GM06990 (cell line): ENCODE measurements at regions not wholly inside any gene's neighbourhood (a gene's known extent, or its start where the extent isn't known, plus 50 kb on each side); places are given as distances from the start of the nearest gene placed in this dataset.

Experiments used
- DNase-seq: peaks from one replicate; pipeline ENCODE4 v3.0.0-alpha.2; 2011; ENCODE audit not compliant: insufficient read length; ENCODE audit errors: extremely low read depth
- H3K27me3 ChIP-seq: replicated peaks from 2 replicates; pipeline ENCODE4 v1.6.0; 2011; ENCODE audit warnings: low read length; ENCODE audit not compliant: control insufficient read depth, insufficient read depth
- H3K36me3 ChIP-seq: 2 replicates; pipeline ENCODE4 v1.5.1; 2011; ENCODE audit warnings: low read length; ENCODE audit not compliant: control insufficient read depth, insufficient read depth
- H3K4me3 ChIP-seq: replicated peaks from 2 replicates; pipeline ENCODE4 v1.5.1; 2011; ENCODE audit warnings: low read depth, mild to moderate bottlenecking, control low read depth, low read length
- CTCF ChIP-seq: IDR thresholded peaks from 2 replicates; pipeline ENCODE4 v1.5.1; 2011; ENCODE audit warnings: low read length, control low read depth, mild to moderate bottlenecking, inconsistent platforms; ENCODE audit not compliant: insufficient read depth, poor library complexity, severe bottlenecking

GRCh38 chr2:144650907-144651306 lies 131.0 kb upstream of the ZEB2 start:
- no peak for DNase-seq
- H3K4me3 ChIP-seq, result no peak overlapping the region
- no peak for TF ChIP-seq CTCF
- H3K27me3 ChIP-seq, result no peaks in the 10 kb centered on the region
- no peaks in the 10 kb centered on the region for H3K36me3 ChIP-seq

GRCh38 chr2:144648837-144649465 lies 129.0 kb upstream of the ZEB2 start:
- no peak for TF ChIP-seq CTCF
- DNase-seq, result no peak
- Histone ChIP-seq H3K36me3 (no peaks in the 10 kb centered on the region), H3K4me3 (no peak overlapping the region), H3K27me3 (no peaks in the 10 kb centered on the region; the same call in 1 of the 2 replicates)

- H3K4me3 ChIP-seq, result no peak overlapping the region
- H3K36me3 ChIP-seq, result no peaks in the 10 kb centered on the region
- no peaks in the 10 kb centered on the region; the same call in none of the 2 replicates for H3K27me3 ChIP-seq
- no peak for DNase-seq
- TF ChIP-seq CTCF, result no peak
Measured at GRCh38 chr2:144645083-144645778, 125.3 kb upstream of the ZEB2 start.

GRCh38 chr2:144644549-144644948 lies 124.6 kb upstream of the ZEB2 start:
- H3K27me3 ChIP-seq, result no peaks in the 10 kb centered on the region; the same call in none of the 2 replicates
- H3K36me3 ChIP-seq, result no peaks in the 10 kb centered on the region
- DNase-seq, result no peak
- no peak overlapping the region for H3K4me3 ChIP-seq
- no peak for TF ChIP-seq CTCF

GRCh38 chr2:144643537-144644336 lies 123.8 kb upstream of the ZEB2 start:
- Histone ChIP-seq H3K36me3 (no peaks in the 10 kb centered on the region), H3K27me3 (no peaks in the 10 kb centered on the region; the same call in none of the 2 replicates), H3K4me3 (no peak overlapping the region)
- TF ChIP-seq CTCF, result no peak
- no peak for DNase-seq
